ENCODE measurements at regions not wholly inside any gene's neighbourhood (a gene's known extent, or its start where the extent isn't known, plus 50 kb on each side); places are given as distances from the start of the nearest gene placed in this dataset.

GRCh38 chr4:10321931-10322330, 135.3 kb downstream of the ZNF518B start:
- no peak for TF ChIP-seq CTCF (IDR thresholded peaks at IDR 0.05)
- TF ChIP-seq POLR2AphosphoS5 (IDR thresholded peaks at IDR 0.05): no peak
- no peak for TF ChIP-seq POLR2A (IDR thresholded peaks at IDR 0.05)
